HFFc6 (cell line): ENCODE measurements at regions not wholly inside any gene's neighbourhood (a gene's known extent, or its start where the extent isn't known, plus 50 kb on each side); places are given as distances from the start of the nearest gene placed in this dataset.

Experiments used
- DNase-seq: peaks from one replicate; pipeline ENCODE4 v3.0.0-alpha.2; 2018
- H3K27ac Mint-ChIP-seq: 2 replicates; pipeline ENCODE4 v1.8.0; 2020; ENCODE audit warnings: mild to moderate bottlenecking, mixed read lengths
- H3K27me3 Mint-ChIP-seq: 2 replicates; pipeline ENCODE4 v1.8.0; 2021; ENCODE audit warnings: mild to moderate bottlenecking, moderate library complexity, mixed read lengths; ENCODE audit not compliant: insufficient read depth
- H3K36me3 Mint-ChIP-seq: 2 replicates; pipeline ENCODE4 v1.8.0; 2021; ENCODE audit warnings: low read depth, mixed read lengths
- H3K4me1 Mint-ChIP-seq: 2 replicates; pipeline ENCODE4 v1.8.0; 2020; ENCODE audit warnings: low read depth, mixed read lengths
- H3K4me3 Mint-ChIP-seq: 2 replicates; pipeline ENCODE4 v1.8.0; 2020; ENCODE audit warnings: mild to moderate bottlenecking, moderate library complexity, mixed read lengths
- H3K9me3 Mint-ChIP-seq: 2 replicates; pipeline ENCODE4 v1.8.0; 2020; ENCODE audit warnings: mild to moderate bottlenecking, mixed read lengths
- CTCF ChIP-seq: fragments of 200-600 bp; sonication (generic); IDR thresholded peaks from 2 replicates; pipeline ENCODE4 v1.5.0; 2021; ENCODE audit warnings: antibody characterized with exemption, mild to moderate bottlenecking

- DNase-seq: peak; percentile 67
- Mint-ChIP-seq H3K27me3 (no peaks in the 10 kb centered on the region), H3K9me3 (peaks cover 7% of the 10 kb centered on the region; the same call in 1 of the 2 replicates), H3K4me1 (peaks cover 49% of the 10 kb centered on the region), H3K4me3 (peak overlapping the region; percentile 57), H3K27ac (peak overlapping the region; percentile 63), H3K36me3 (peaks cover 14% of the 10 kb centered on the region; the same call in 1 of the 2 replicates)
- TF ChIP-seq CTCF: no peak
These were observed 228.8 kb downstream of the SPCS3 start for GRCh38 chr4:176548571-176548970.

- DNase-seq: peak; percentile 54
- H3K4me1 Mint-ChIP-seq: peaks cover 49% of the 10 kb centered on the region
These were observed 229.5 kb downstream of the SPCS3 start for GRCh38 chr4:176549161-176549865.

GRCh38 chr4:176558661-176559060, 234.1 kb downstream of the VEGFC start:
- H3K4me3 Mint-ChIP-seq: no peak overlapping the region
- no peaks in the 10 kb centered on the region for H3K9me3 Mint-ChIP-seq
- no peaks in the 10 kb centered on the region for H3K27me3 Mint-ChIP-seq
- no peak for DNase-seq
- H3K36me3 Mint-ChIP-seq: no peaks in the 10 kb centered on the region
- H3K27ac Mint-ChIP-seq: no peak overlapping the region
- H3K4me1 Mint-ChIP-seq: peaks cover 23% of the 10 kb centered on the region
- no peak for TF ChIP-seq CTCF

More at GRCh38 chr4:176549161-176549865, 229.5 kb downstream of the SPCS3 start:
- H3K36me3 Mint-ChIP-seq: peaks cover 14% of the 10 kb centered on the region; the same call in 1 of the 2 replicates
- peak overlapping the region; percentile 63 for H3K27ac Mint-ChIP-seq
- H3K4me3 Mint-ChIP-seq: peak overlapping the region; percentile 57
- H3K9me3 Mint-ChIP-seq: peaks cover 7% of the 10 kb centered on the region; the same call in 1 of the 2 replicates
- H3K27me3 Mint-ChIP-seq: no peaks in the 10 kb centered on the region
- no peak for TF ChIP-seq CTCF

GRCh38 chr4:176561368-176561767, 231.4 kb downstream of the VEGFC start:
- H3K36me3 Mint-ChIP-seq: no peaks in the 10 kb centered on the region
- H3K4me3 Mint-ChIP-seq: no peak overlapping the region
- no peak for TF ChIP-seq CTCF
- DNase-seq: no peak
- H3K27ac Mint-ChIP-seq: no peak overlapping the region
- no peaks in the 10 kb centered on the region; the same call in 1 of the 2 replicates for H3K27me3 Mint-ChIP-seq
- no peaks in the 10 kb centered on the region for H3K9me3 Mint-ChIP-seq
- H3K4me1 Mint-ChIP-seq: peaks cover 25% of the 10 kb centered on the region

GRCh38 chr4:176563591-176563990, 229.1 kb downstream of the VEGFC start:
- no peak for DNase-seq
- peaks cover 24% of the 10 kb centered on the region for H3K4me1 Mint-ChIP-seq
- TF ChIP-seq CTCF: peak; percentile 22; the same call in 1 of the 2 replicates
- H3K27me3 Mint-ChIP-seq: no peaks in the 10 kb centered on the region; the same call in 1 of the 2 replicates
- H3K9me3 Mint-ChIP-seq: no peaks in the 10 kb centered on the region
- H3K4me3 Mint-ChIP-seq: no peak overlapping the region
- H3K27ac Mint-ChIP-seq: no peak overlapping the region
- no peaks in the 10 kb centered on the region for H3K36me3 Mint-ChIP-seq
